Activated T-cell treated with anti-CD3 and anti-CD28 coated beads, Interleukin-2, amount 50 U/mL, for 4 hours (primary cell): ENCODE measurements at regions not wholly inside any gene's neighbourhood (a gene's known extent, or its start where the extent isn't known, plus 50 kb on each side); places are given as distances from the start of the nearest gene placed in this dataset.

Source experiments
- ATAC-seq, 2 donors: fragments of 200-7000 bp; cut with Tn5 transposase; one replicate each; pipeline ENCODE4 v1.10.0; 2021
- DNase-seq: peaks from one replicate; pipeline ENCODE4 v3.0.0-alpha.2; 2020
- H3K27me3 Mint-ChIP-seq: one replicate; pipeline ENCODE4 v1.8.0; 2021; ENCODE audit warnings: low read depth, mixed read lengths
- H3K36me3 Mint-ChIP-seq: one replicate; pipeline ENCODE4 v1.8.0; 2022; ENCODE audit warnings: mixed read lengths; ENCODE audit not compliant: insufficient read depth
- H3K4me1 Mint-ChIP-seq: one replicate; pipeline ENCODE4 v1.8.0; 2021; ENCODE audit warnings: low read depth, mixed read lengths
- H3K4me3 Mint-ChIP-seq: one replicate; pipeline ENCODE4 v1.8.0; 2021; ENCODE audit warnings: mild to moderate bottlenecking, moderate library complexity, mixed read lengths
- H3K9me3 Mint-ChIP-seq: one replicate; pipeline ENCODE4 v1.8.0; 2021; ENCODE audit warnings: mixed read lengths

DNA sequence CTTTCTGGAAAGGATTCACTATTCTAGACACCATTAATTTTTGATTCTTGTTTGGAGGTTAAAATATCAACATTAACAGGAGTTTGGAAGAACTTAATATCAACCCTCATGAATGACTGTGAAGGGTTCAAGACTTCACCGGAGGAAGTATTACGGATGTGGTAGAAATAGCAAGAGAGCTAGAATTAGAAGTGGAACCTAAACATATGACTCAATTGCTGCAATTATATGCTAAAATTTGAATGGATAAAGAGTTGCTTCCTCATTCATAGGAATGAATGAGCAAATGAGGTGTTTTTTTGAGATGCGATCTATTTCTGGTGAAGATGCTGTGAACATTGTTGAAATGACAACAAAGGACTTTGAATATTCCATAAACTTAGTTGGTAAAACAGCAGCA, 77.9 kb upstream of the TNFSF4 start:
- H3K36me3 Mint-ChIP-seq, result peaks cover 5% of the 10 kb centered on the region
- DNase-seq (no peak), ATAC-seq (no peak)
- H3K4me1 Mint-ChIP-seq, result no peaks in the 10 kb centered on the region
- H3K9me3 Mint-ChIP-seq, result peaks cover 2% of the 10 kb centered on the region
- H3K27me3 Mint-ChIP-seq, result no peaks in the 10 kb centered on the region
- no peak overlapping the region for H3K4me3 Mint-ChIP-seq

- Mint-ChIP-seq H3K27me3 (no peaks in the 10 kb centered on the region), H3K36me3 (peaks cover 12% of the 10 kb centered on the region), H3K4me3 (no peak overlapping the region), H3K9me3 (peaks cover 20% of the 10 kb centered on the region), H3K4me1 (no peaks in the 10 kb centered on the region)
- ATAC-seq (no peak), DNase-seq (no peak)
Measured at GRCh38 chr1:173287785-173288184, 80.7 kb upstream of the TNFSF4 start.

DNA sequence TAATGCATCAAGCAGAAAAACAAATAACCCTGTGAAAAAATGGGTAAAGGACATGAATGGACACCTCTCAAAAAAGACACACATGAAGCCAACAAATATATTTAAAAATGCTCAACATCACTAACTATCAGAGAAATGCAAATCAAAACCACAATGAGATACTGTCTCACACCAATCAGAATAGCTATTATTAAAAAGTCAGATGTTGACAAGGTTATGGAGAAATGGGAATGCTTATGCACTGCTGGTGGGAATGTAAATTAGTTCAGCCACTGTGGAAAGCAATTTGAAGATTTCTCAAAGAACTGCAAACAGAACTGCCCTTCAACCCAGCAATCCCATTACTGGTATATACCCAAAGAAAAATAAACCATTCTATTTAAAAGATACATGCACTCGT, 86.6 kb upstream of the TNFSF4 start:
- Mint-ChIP-seq H3K4me3 (no peak overlapping the region), H3K27me3 (no peaks in the 10 kb centered on the region), H3K36me3 (peaks cover 10% of the 10 kb centered on the region), H3K4me1 (peaks cover 19% of the 10 kb centered on the region), H3K9me3 (peaks cover 20% of the 10 kb centered on the region)
- ATAC-seq, result no peak
- DNase-seq, result no peak

DNA sequence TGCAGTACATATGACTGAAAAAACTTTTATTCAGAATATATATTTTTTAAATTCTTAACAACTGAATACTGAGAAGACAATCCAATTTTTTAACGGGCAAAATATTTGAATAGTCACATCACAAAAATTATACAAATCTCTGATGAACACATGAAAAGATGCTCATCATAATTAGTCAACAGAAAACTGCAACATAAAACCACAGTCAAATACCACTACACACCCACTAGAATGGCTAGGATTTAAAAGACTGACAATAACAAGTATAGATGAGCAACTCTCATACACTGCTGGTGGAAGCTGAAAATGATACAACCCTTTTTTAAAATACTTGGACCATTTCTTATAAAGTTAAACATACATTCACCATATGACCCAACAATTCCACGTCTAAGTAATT, 87.7 kb upstream of the TNFSF4 start:
- Mint-ChIP-seq H3K4me3 (no peak overlapping the region), H3K36me3 (peaks cover 13% of the 10 kb centered on the region), H3K9me3 (peaks cover 20% of the 10 kb centered on the region), H3K4me1 (peaks cover 25% of the 10 kb centered on the region), H3K27me3 (no peaks in the 10 kb centered on the region)
- peak in 1 of 2 donors; percentile 33 for ATAC-seq
- no peak for DNase-seq

DNA sequence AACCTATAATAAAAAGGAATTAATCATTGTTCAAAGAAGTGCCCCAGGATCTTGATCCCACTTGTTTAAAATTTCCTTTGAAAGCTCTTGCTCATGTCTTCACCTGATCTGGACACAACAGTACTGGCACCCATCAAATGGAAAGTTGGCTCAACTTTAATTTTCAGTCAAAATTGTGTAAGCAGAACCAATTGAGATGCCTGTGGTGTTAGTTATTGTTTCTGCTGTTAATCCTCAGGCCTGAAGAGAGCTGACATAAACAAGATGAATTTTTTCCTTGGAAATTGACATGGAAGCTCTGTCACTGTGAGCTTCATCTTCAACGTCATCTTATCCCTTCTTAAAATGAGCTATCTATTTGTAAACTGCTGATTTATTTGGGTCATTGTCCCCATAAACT, 88.3 kb upstream of the TNFSF4 start:
- Mint-ChIP-seq H3K4me1 (peaks cover 26% of the 10 kb centered on the region), H3K36me3 (peaks cover 12% of the 10 kb centered on the region)

DNA sequence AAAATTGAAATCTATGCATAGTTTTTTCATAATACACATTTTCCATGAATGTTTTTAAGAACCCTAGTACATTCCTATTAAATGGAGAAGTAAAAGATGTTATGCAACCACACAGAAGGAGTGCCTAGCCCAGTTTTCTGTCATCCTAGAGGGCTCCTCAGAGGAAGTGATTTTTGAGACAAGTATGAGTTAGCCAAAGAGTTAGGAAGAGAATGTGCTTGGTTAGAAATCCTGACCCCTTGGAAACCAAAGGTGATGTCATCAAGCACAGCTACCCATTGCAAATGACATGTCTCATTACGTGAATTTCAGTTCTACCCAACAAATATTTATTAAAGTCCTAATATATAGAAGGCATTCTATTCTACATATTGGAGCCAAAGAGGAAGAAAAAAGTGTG, 88.9 kb upstream of the TNFSF4 start:
- Mint-ChIP-seq H3K36me3 (peaks cover 12% of the 10 kb centered on the region), H3K4me3 (no peak overlapping the region), H3K9me3 (peaks cover 16% of the 10 kb centered on the region), H3K27me3 (no peaks in the 10 kb centered on the region), H3K4me1 (peaks cover 27% of the 10 kb centered on the region)
- DNase-seq, result no peak
- ATAC-seq, result no peak

More for the DNA sequence above, 88.3 kb upstream of the TNFSF4 start:
- Mint-ChIP-seq H3K27me3 (no peaks in the 10 kb centered on the region), H3K4me3 (no peak overlapping the region), H3K9me3 (peaks cover 16% of the 10 kb centered on the region)
- ATAC-seq (no peak), DNase-seq (no peak)

- ATAC-seq (peak; percentile 94 to 95), DNase-seq (no peak)
- H3K4me1 Mint-ChIP-seq, result peaks cover 27% of the 10 kb centered on the region
- no peaks in the 10 kb centered on the region for H3K27me3 Mint-ChIP-seq
- peaks cover 7% of the 10 kb centered on the region for H3K36me3 Mint-ChIP-seq
- H3K9me3 Mint-ChIP-seq, result no peaks in the 10 kb centered on the region
- H3K4me3 Mint-ChIP-seq, result no peak overlapping the region
Measured at GRCh38 chr1:173297798-173298391, 90.8 kb upstream of the TNFSF4 start.

GRCh38 chr1:173300061-173301044, 93.2 kb upstream of the TNFSF4 start:
- no peak for ATAC-seq
- Mint-ChIP-seq H3K9me3 (no peaks in the 10 kb centered on the region), H3K4me1 (peaks cover 25% of the 10 kb centered on the region), H3K27me3 (no peaks in the 10 kb centered on the region), H3K36me3 (peaks cover 7% of the 10 kb centered on the region), H3K4me3 (no peak overlapping the region)
- no peak for DNase-seq

GRCh38 chr1:173301507-173301906, 94.4 kb upstream of the TNFSF4 start:
- DNase-seq, result no peak
- H3K9me3 Mint-ChIP-seq, result no peaks in the 10 kb centered on the region
- H3K36me3 Mint-ChIP-seq, result peaks cover 5% of the 10 kb centered on the region
- no peaks in the 10 kb centered on the region for H3K27me3 Mint-ChIP-seq
- no peak for ATAC-seq
- peaks cover 25% of the 10 kb centered on the region for H3K4me1 Mint-ChIP-seq
- H3K4me3 Mint-ChIP-seq, result no peak overlapping the region

DNA sequence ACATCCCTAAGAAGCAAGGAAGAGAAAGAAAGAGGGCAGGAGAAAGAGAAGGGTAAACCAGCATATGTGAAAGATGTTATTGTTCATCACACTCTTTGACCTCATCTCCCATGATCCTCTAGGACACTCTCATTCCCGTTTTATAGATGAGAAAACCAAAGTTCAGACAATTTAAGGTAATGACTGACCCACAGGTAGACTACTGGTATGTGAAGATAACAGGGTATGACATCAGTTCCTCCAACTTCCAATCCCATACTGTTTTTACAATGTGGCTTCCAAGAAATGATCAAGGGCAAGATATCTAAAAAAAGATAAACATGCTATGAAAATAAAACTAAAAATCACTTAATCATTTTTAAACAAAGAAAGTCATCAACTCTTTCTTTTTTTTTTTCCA, 95.2 kb upstream of the TNFSF4 start:
- Mint-ChIP-seq H3K27me3 (no peaks in the 10 kb centered on the region), H3K9me3 (no peaks in the 10 kb centered on the region), H3K4me1 (peaks cover 22% of the 10 kb centered on the region), H3K36me3 (peaks cover 5% of the 10 kb centered on the region), H3K4me3 (no peak overlapping the region)
- DNase-seq (no peak), ATAC-seq (no peak)

- no peak for DNase-seq
- Mint-ChIP-seq H3K36me3 (peaks cover 5% of the 10 kb centered on the region), H3K4me3 (no peak overlapping the region), H3K4me1 (peaks cover 14% of the 10 kb centered on the region), H3K27me3 (no peaks in the 10 kb centered on the region), H3K9me3 (peaks cover 3% of the 10 kb centered on the region)
- ATAC-seq, result no peak
Measured at GRCh38 chr1:173302890-173303829, 96.0 kb upstream of the TNFSF4 start.

DNA sequence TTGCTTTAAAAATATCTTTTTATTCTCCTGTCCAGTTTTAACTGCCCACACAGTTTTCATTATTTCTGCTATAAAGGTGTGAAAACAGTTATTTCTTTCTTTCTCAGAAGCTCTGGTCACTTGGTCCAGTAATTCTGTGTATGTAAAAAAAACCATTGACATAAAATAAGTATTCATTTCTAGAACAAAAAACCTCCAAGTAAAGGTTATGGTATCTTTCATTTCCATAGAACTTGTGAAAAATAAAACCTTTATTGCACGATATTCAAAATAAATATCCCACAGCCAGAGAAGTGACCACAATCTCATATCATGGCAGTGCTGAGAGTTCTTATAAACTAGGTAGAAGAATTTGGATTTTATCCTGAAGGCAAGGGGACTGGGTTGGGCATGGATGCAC, 96.9 kb upstream of the TNFSF4 start:
- peaks cover 5% of the 10 kb centered on the region for H3K9me3 Mint-ChIP-seq
- DNase-seq (no peak), ATAC-seq (no peak)
- H3K4me3 Mint-ChIP-seq, result no peak overlapping the region
- H3K4me1 Mint-ChIP-seq, result peaks cover 9% of the 10 kb centered on the region
- no peaks in the 10 kb centered on the region for H3K27me3 Mint-ChIP-seq
- H3K36me3 Mint-ChIP-seq, result peaks cover 5% of the 10 kb centered on the region

DNA sequence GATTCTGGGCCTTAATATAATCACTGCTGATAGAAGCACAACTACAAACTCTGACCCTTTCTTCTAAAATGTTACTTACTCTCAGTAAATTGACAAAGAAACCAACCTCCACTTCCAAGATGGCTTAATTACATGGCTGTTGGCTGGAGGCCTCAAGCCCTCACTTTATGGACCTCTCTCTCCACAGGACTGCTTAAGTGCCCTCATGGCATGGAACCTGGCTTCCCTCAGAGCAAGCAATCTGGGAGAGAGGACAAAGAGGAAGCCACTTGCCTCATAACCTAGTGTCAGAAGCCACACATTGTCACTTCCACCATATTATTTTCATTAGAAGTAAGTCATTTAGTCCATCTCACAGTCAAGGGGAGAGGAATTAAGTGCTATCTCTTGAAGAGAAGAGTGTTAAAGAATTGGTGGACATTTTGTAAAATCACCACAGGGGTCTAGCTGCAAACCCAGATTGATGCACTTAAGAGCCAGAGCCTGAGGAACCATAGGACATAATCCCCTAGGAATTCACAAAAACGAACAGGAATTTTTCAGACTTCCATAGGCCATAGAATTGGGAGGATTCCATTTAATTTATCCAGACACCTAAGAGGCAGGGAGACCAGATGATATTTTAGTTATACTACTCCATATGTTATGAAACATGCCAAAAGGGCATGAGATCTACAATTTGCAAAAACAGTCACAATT, 97.5 kb upstream of the TNFSF4 start:
- Mint-ChIP-seq H3K36me3 (peaks cover 3% of the 10 kb centered on the region), H3K27me3 (no peaks in the 10 kb centered on the region), H3K4me3 (no peak overlapping the region), H3K4me1 (peaks cover 2% of the 10 kb centered on the region), H3K9me3 (peaks cover 5% of the 10 kb centered on the region)
- no peak for DNase-seq
- ATAC-seq, result no peak

- DNase-seq, result no peak
- Mint-ChIP-seq H3K4me3 (no peak overlapping the region), H3K9me3 (peaks cover 21% of the 10 kb centered on the region), H3K27me3 (no peaks in the 10 kb centered on the region), H3K4me1 (no peaks in the 10 kb centered on the region), H3K36me3 (peaks cover 1% of the 10 kb centered on the region)
- no peak for ATAC-seq
Measured at GRCh38 chr1:173307845-173308244, 100.7 kb upstream of the TNFSF4 start.
